BE2C (cell line): ENCODE measurements at regions not wholly inside any gene's neighbourhood (a gene's known extent, or its start where the extent isn't known, plus 50 kb on each side); places are given as distances from the start of the nearest gene placed in this dataset.
"Not testable (repeated sequence)": the region's sequence is repeated elsewhere in the genome, so short reads cannot be mapped to it uniquely, and the experiment has no call there.

Source experiments
- DNase-seq: peaks from one replicate; pipeline ENCODE4 v3.0.0-alpha.2; 2020
- H3K27me3 ChIP-seq: fragments of 250-450 bp; sonication (Bioruptor Pico); 2 replicates; pipeline ENCODE4 v1.5.1; 2020; ENCODE audit warnings: mild to moderate bottlenecking
- H3K36me3 ChIP-seq: fragments of 250-450 bp; sonication (Bioruptor Pico); 2 replicates; pipeline ENCODE4 v1.5.1; 2020; ENCODE audit warnings: mild to moderate bottlenecking
- H3K4me1 ChIP-seq: fragments of 250-450 bp; sonication (Bioruptor Pico); 2 replicates; pipeline ENCODE4 v1.5.1; 2020
- H3K4me3 ChIP-seq: 2 replicates; pipeline ENCODE4 v1.5.1; 2011; ENCODE audit warnings: low read depth, low read length
- H3K9me3 ChIP-seq: fragments of 250-450 bp; sonication (Bioruptor Pico); 2 replicates; pipeline ENCODE4 v1.5.1; 2020
- CTCF ChIP-seq: IDR thresholded peaks from 2 replicates; pipeline ENCODE4 v1.5.1; 2012; ENCODE audit warnings: mild to moderate bottlenecking, low read depth, low read length

- no peaks in the 10 kb centered on the region for H3K36me3 ChIP-seq
- no peak for DNase-seq
- no peaks in the 10 kb centered on the region; the same call in 1 of the 2 replicates for H3K27me3 ChIP-seq
- no peaks in the 10 kb centered on the region for H3K9me3 ChIP-seq
- H3K4me3 ChIP-seq: no peak overlapping the region
- H3K4me1 ChIP-seq: no peaks in the 10 kb centered on the region
- TF ChIP-seq CTCF: no peak
These were observed 135.8 kb upstream of the AFDN start for GRCh38 chr6:167690931-167691330.

- DNase-seq: no peak
- no peaks in the 10 kb centered on the region for H3K4me1 ChIP-seq
- H3K27me3 ChIP-seq: no peaks in the 10 kb centered on the region; the same call in 1 of the 2 replicates
- no peak for TF ChIP-seq CTCF
- no peak overlapping the region for H3K4me3 ChIP-seq
- no peaks in the 10 kb centered on the region for H3K36me3 ChIP-seq
- no peaks in the 10 kb centered on the region for H3K9me3 ChIP-seq
These were observed 135.0 kb upstream of the AFDN start for GRCh38 chr6:167691533-167692312.

- H3K27me3 ChIP-seq, H3K9me3 ChIP-seq, H3K4me1 ChIP-seq, DNase-seq, H3K36me3 ChIP-seq, H3K4me3 ChIP-seq: not testable (repeated sequence)
These were observed 133.2 kb upstream of the AFDN start for GRCh38 chr6:167693478-167693877.

GRCh38 chr6:167695831-167696230 is 130.9 kb upstream of the AFDN start:
- TF ChIP-seq CTCF: no peak
- Histone ChIP-seq H3K9me3 (no peaks in the 10 kb centered on the region), H3K4me1 (no peaks in the 10 kb centered on the region), H3K27me3 (no peaks in the 10 kb centered on the region), H3K36me3 (no peaks in the 10 kb centered on the region), H3K4me3 (no peak overlapping the region)
- DNase-seq: no peak

- no peaks in the 10 kb centered on the region for H3K4me1 ChIP-seq
- no peak for TF ChIP-seq CTCF
- no peak overlapping the region for H3K4me3 ChIP-seq
These were observed 130.4 kb upstream of the AFDN start for GRCh38 chr6:167696296-167696695.

GRCh38 chr6:167697316-167697715 is 129.4 kb upstream of the AFDN start:
- H3K9me3 ChIP-seq: no peaks in the 10 kb centered on the region
- H3K27me3 ChIP-seq: no peaks in the 10 kb centered on the region
- no peaks in the 10 kb centered on the region for H3K36me3 ChIP-seq
- TF ChIP-seq CTCF: peak; percentile 38
- peak; percentile 70 for DNase-seq
- no peak overlapping the region for H3K4me3 ChIP-seq
- H3K4me1 ChIP-seq: no peaks in the 10 kb centered on the region

More at GRCh38 chr6:167696296-167696695, 130.4 kb upstream of the AFDN start:
- DNase-seq: no peak
- Histone ChIP-seq H3K36me3 (no peaks in the 10 kb centered on the region), H3K9me3 (no peaks in the 10 kb centered on the region), H3K27me3 (no peaks in the 10 kb centered on the region)
